Stomach (tissue), 4 donors: ENCODE measurements at regions not wholly inside any gene's neighbourhood (a gene's known extent, or its start where the extent isn't known, plus 50 kb on each side); places are given as distances from the start of the nearest gene placed in this dataset.

Experiments
- CTCF ChIP-seq, 7 experiments: fragments of 450-650 bp in 4 of 7; fragments of 200-600 bp in 3 of 7; sonication (generic) in 3 of 7; IDR thresholded peaks; one replicate each; pipeline ENCODE4 v1.5.1; 2016 to 2019; ENCODE audit warnings: antibody characterized with exemption in 7 of 7, control low read depth in 2 of 7, mild to moderate bottlenecking in 1 of 7
- POLR2A ChIP-seq, 4 donors: fragments of 450-650 bp; IDR thresholded peaks; one replicate each; pipeline ENCODE4 v1.6.1; 2016; ENCODE audit warnings: antibody characterized with exemption in 4 of 4, control low read depth in 2 of 4, mild to moderate bottlenecking in 1 of 4, moderate library complexity in 1 of 4

GRCh38 chr13:80256352-80256932 lies 84.5 kb downstream of the SPRY2 start:
- TF ChIP-seq CTCF (IDR thresholded peaks at IDR 0.05), result no peak
- TF ChIP-seq POLR2A (IDR thresholded peaks at IDR 0.05), result no peak
